Mesendoderm (in vitro differentiated cells): ENCODE measurements at regions not wholly inside any gene's neighbourhood (a gene's known extent, or its start where the extent isn't known, plus 50 kb on each side); places are given as distances from the start of the nearest gene placed in this dataset.

Experiments
- DNase-seq: peaks from one replicate; pipeline ENCODE4 v3.0.0; 2013
- H2AK5ac ChIP-seq: 2 replicates; pipeline ENCODE4 v1.6.1; 2013; ENCODE audit warnings: low read length, inconsistent platforms
- H2BK120ac ChIP-seq: 2 replicates; pipeline ENCODE4 v1.6.1; 2013; ENCODE audit warnings: low read depth, mild to moderate bottlenecking, low read length, moderate library complexity, mixed read lengths
- H2BK15ac ChIP-seq: replicated peaks from 2 replicates; pipeline ENCODE4 v1.6.1; 2013; ENCODE audit warnings: low read depth, mild to moderate bottlenecking, moderate library complexity
- H2BK5ac ChIP-seq: 2 replicates; pipeline ENCODE4 v1.6.1; 2013; ENCODE audit warnings: low read length, inconsistent platforms
- H3K18ac ChIP-seq: 2 replicates; pipeline ENCODE4 v1.6.1; 2013; ENCODE audit warnings: mild to moderate bottlenecking, low read length, mixed read lengths
- H3K23ac ChIP-seq: one replicate; pipeline ENCODE4 v1.6.1; 2013; ENCODE audit warnings: low read length
- H3K27ac ChIP-seq: 2 replicates; pipeline ENCODE4 v1.5.1; 2013; ENCODE audit warnings: low read depth, mild to moderate bottlenecking, inconsistent platforms, low read length, moderate library complexity
- H3K27me3 ChIP-seq: 2 replicates; pipeline ENCODE4 v1.6.1; 2013; ENCODE audit warnings: low read length, control low read depth, mild to moderate bottlenecking, inconsistent platforms; ENCODE audit not compliant: insufficient read depth, poor library complexity
- H3K36me3 ChIP-seq: 2 replicates; pipeline ENCODE4 v1.6.1; 2013; ENCODE audit warnings: low read length, inconsistent platforms; ENCODE audit not compliant: control insufficient read depth, insufficient read depth
- H3K4ac ChIP-seq: one replicate; pipeline ENCODE4 v1.6.1; 2013; ENCODE audit warnings: low read depth, mild to moderate bottlenecking, low read length, moderate library complexity
- H3K4me1 ChIP-seq: 2 replicates; pipeline ENCODE4 v1.6.1; 2013; ENCODE audit warnings: low read depth, low read length, inconsistent platforms; ENCODE audit not compliant: control insufficient read depth
- H3K4me2 ChIP-seq: 2 replicates; pipeline ENCODE4 v1.6.1; 2013; ENCODE audit warnings: low read length
- H3K4me3 ChIP-seq: 2 replicates; pipeline ENCODE4 v1.5.1; 2013; ENCODE audit warnings: mild to moderate bottlenecking, low read length
- H3K56ac ChIP-seq: one replicate; pipeline ENCODE4 v1.6.1; 2013; ENCODE audit warnings: low read length
- H3K79me1 ChIP-seq: 2 replicates; pipeline ENCODE4 v1.6.1; 2013; ENCODE audit warnings: low read length, inconsistent platforms
- H3K79me2 ChIP-seq: 2 replicates; pipeline ENCODE4 v1.6.1; 2013; ENCODE audit warnings: mild to moderate bottlenecking, low read length; ENCODE audit not compliant: control insufficient read depth, insufficient read depth
- H3K9ac ChIP-seq: 2 replicates; pipeline ENCODE4 v1.6.1; 2013; ENCODE audit warnings: low read length, inconsistent platforms
- H4K5ac ChIP-seq: one replicate; pipeline ENCODE4 v1.6.1; 2013; ENCODE audit warnings: low read length
- H4K8ac ChIP-seq: one replicate; pipeline ENCODE4 v1.6.1; 2013; ENCODE audit warnings: low read depth, mild to moderate bottlenecking, control low read depth, low read length, moderate library complexity
- WGBS: extraction: QIAGEN DNeasy Blood & Tissue Kit; methylation state at CpG from one replicate; pipeline ENCODE4 v1.1.7; 2013; ENCODE audit warnings: low lambda C conversion rate, missing lambda C conversion rate; ENCODE audit not compliant: insufficient coverage; ENCODE audit errors: extremely low coverage; 5-methylcytosine and 5-hydroxymethylcytosine counted together

DNA sequence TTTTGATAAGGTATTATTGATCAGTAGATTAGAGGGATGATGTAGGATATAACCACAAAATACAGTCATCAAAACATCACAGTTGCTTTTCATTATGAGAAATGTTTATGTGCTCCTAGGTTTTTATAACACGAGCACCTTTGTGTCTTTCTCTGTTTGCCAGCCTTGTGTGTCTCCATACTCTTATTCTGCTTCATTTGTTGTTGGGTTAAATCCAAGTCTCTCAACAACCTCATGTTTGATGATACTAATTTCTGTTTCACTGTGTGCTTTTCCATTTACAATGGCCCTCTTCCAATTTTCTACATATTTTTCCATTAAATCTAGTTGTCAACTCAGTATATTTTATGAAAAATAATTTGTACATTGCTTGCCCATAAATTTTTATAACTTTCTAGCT is 107.7 kb upstream of the POU2AF2 start:
- Histone ChIP-seq H3K23ac (no peak overlapping the region), H4K5ac (no peak overlapping the region), H3K27me3 (no peaks in the 10 kb centered on the region), H3K79me2 (no peaks in the 10 kb centered on the region), H4K8ac (no peak overlapping the region), H3K56ac (no peak overlapping the region), H3K18ac (no peak overlapping the region), H2BK15ac (no peak overlapping the region), H3K4me2 (no peak overlapping the region), H3K27ac (no peak overlapping the region), H2BK5ac (no peak overlapping the region), H3K36me3 (no peaks in the 10 kb centered on the region), H2AK5ac (no peak overlapping the region), H3K79me1 (no peaks in the 10 kb centered on the region), H3K9ac (no peak overlapping the region), H3K4ac (no peak overlapping the region), H2BK120ac (no peak overlapping the region), H3K4me1 (peaks cover 2% of the 10 kb centered on the region), H3K4me3 (no peak overlapping the region)
- no peak for DNase-seq
- WGBS: no CpG with 5 or more reads among the region's 1 CpG

DNA sequence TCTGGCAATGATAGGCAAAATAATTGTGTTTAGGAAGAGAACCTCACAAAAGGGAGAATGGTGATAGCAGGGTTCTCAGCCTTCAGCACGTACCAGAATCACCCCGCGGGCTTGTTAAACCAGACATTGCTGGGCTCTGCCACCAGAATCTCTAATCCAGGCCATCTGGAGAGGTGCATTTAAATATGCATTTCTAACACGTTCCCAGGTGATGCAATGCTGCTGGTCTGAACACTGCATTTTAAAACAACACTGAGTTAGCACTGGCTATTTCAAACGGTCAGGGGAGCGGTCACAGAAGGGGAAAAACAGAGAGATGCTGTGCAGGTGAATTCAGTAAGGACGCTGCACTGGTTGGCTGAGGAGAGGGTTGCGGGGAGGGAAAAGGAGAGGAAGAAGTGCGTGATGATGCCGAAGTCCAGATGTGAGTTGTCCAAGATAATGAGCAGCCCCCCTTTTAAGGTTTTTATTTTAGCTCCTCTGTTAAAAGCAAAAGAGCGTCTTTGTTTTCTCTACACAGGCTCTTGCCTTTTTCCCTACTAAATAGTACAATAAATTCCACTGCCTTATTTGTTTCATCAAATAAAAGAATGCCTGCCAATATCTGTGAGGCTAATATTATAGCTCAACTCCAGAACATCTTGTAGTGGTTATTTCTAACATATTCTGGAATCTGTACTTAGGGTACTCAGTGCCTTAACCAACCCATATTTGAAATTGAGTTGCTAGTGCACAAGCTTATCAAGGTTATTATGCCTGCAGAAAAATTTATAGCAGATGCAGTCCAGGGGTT is 109.6 kb upstream of the POU2AF2 start:
- no peak overlapping the region for H4K8ac ChIP-seq
- H4K5ac ChIP-seq: no peak overlapping the region
- no peak overlapping the region for H3K4me3 ChIP-seq
- H2BK5ac ChIP-seq: no peak overlapping the region
- no peak overlapping the region for H3K18ac ChIP-seq
- no peak overlapping the region for H2AK5ac ChIP-seq
- no peak overlapping the region for H3K4ac ChIP-seq
- no peak overlapping the region for H3K23ac ChIP-seq
- no peak overlapping the region for H3K27ac ChIP-seq
- peaks cover 2% of the 10 kb centered on the region for H3K4me1 ChIP-seq
- no peak overlapping the region for H2BK15ac ChIP-seq
- WGBS: no CpG with 5 or more reads among the region's 11 CpGs
- H3K4me2 ChIP-seq: no peak overlapping the region
- H3K27me3 ChIP-seq: no peaks in the 10 kb centered on the region
- H3K36me3 ChIP-seq: no peaks in the 10 kb centered on the region
- no peaks in the 10 kb centered on the region for H3K79me1 ChIP-seq
- H2BK120ac ChIP-seq: no peak overlapping the region
- peak overlapping the region; percentile 17 for H3K56ac ChIP-seq
- H3K9ac ChIP-seq: no peak overlapping the region
- DNase-seq: no peak
- H3K79me2 ChIP-seq: no peaks in the 10 kb centered on the region

DNA sequence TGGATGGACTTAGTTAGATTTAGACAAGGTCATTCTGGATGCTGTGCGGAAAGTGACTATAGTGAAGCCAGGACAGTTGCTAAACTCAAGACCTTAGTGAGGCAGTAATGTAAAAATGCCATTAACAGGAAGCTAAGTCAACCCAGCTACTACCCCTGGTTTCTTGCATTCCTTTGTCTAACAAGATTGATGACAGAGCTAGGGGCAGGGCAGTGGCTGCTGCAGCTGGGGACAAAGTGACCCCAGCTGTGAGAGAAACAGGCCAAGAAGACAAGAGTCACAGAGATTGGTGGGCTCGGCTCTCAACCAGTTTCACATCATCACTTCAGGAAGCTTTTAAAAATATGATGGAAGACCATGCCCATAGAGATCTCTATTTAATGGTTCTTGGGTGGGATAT is 110.4 kb upstream of the POU2AF2 start:
- Histone ChIP-seq H3K56ac (no peak overlapping the region), H4K8ac (no peak overlapping the region), H3K4me3 (no peak overlapping the region), H4K5ac (no peak overlapping the region), H3K18ac (no peak overlapping the region), H3K4me2 (no peak overlapping the region), H3K4ac (no peak overlapping the region), H3K23ac (no peak overlapping the region), H3K36me3 (no peaks in the 10 kb centered on the region), H3K4me1 (peaks cover 2% of the 10 kb centered on the region), H3K79me1 (no peaks in the 10 kb centered on the region), H3K27me3 (no peaks in the 10 kb centered on the region), H3K9ac (no peak overlapping the region), H3K79me2 (no peaks in the 10 kb centered on the region), H3K27ac (no peak overlapping the region), H2AK5ac (no peak overlapping the region), H2BK15ac (no peak overlapping the region), H2BK120ac (no peak overlapping the region), H2BK5ac (no peak overlapping the region)
- peak; percentile 58 for DNase-seq
- WGBS: no CpG with 5 or more reads among the region's 2 CpGs

- Histone ChIP-seq H2AK5ac (no peak overlapping the region), H3K79me2 (no peaks in the 10 kb centered on the region), H3K79me1 (no peaks in the 10 kb centered on the region), H3K4me2 (no peak overlapping the region), H3K27me3 (no peaks in the 10 kb centered on the region), H3K4me3 (no peak overlapping the region), H4K8ac (no peak overlapping the region), H3K23ac (no peak overlapping the region), H3K27ac (no peak overlapping the region), H3K4me1 (no peaks in the 10 kb centered on the region), H3K36me3 (no peaks in the 10 kb centered on the region), H2BK120ac (no peak overlapping the region), H2BK15ac (no peak overlapping the region), H3K56ac (no peak overlapping the region), H3K4ac (no peak overlapping the region), H2BK5ac (no peak overlapping the region), H3K18ac (no peak overlapping the region), H4K5ac (no peak overlapping the region), H3K9ac (no peak overlapping the region)
- no peak for DNase-seq
- WGBS: no CpG with 5 or more reads among the region's 3 CpGs
These were observed 117.3 kb upstream of the POU2AF2 start for GRCh38 chr11:111128076-111128870.

- Histone ChIP-seq H4K8ac (no peak overlapping the region), H4K5ac (no peak overlapping the region), H3K18ac (no peak overlapping the region), H3K4me1 (peaks cover 3% of the 10 kb centered on the region), H3K79me1 (no peaks in the 10 kb centered on the region), H3K36me3 (no peaks in the 10 kb centered on the region), H2BK15ac (no peak overlapping the region), H3K4ac (no peak overlapping the region), H3K79me2 (no peaks in the 10 kb centered on the region), H3K9ac (no peak overlapping the region), H3K56ac (no peak overlapping the region), H3K4me2 (no peak overlapping the region), H2AK5ac (no peak overlapping the region), H2BK120ac (no peak overlapping the region), H3K4me3 (no peak overlapping the region), H3K27me3 (no peaks in the 10 kb centered on the region), H3K27ac (no peak overlapping the region), H3K23ac (no peak overlapping the region), H2BK5ac (no peak overlapping the region)
- no CpG with 5 or more reads among the region's 1 CpG for WGBS
- DNase-seq: no peak
These were observed 120.8 kb upstream of the POU2AF2 start for GRCh38 chr11:111124724-111125123.
